ENCODE measurements at regions not wholly inside any gene's neighbourhood (a gene's known extent, or its start where the extent isn't known, plus 50 kb on each side); places are given as distances from the start of the nearest gene placed in this dataset.

GRCh38 chr11:134691985-134692384 is 279.9 kb upstream of the B3GAT1 start:
- Mint-ChIP-seq H3K27me3 (peaks cover 14% of the 10 kb centered on the region), H3K4me3 (no peak overlapping the region), H3K9me3 (ENCODE audit: insufficient read depth) (no peaks in the 10 kb centered on the region), H3K4me1 (no peaks in the 10 kb centered on the region), H3K27ac (no peak overlapping the region)
- Histone ChIP-seq H3K27ac (ENCODE audit: low read length in 2 of 2) (no peak overlapping the region), H3K36me3 (replicated peaks in 1 of 2; ENCODE audit: control extremely low read depth in 1 of 2, control insufficient read depth in 1 of 2, extremely low read depth in 1 of 2, insufficient read depth in 2 of 2, low read length in 1 of 2) (no peaks in the 10 kb centered on the region), H3K4me3 (ENCODE audit: control extremely low read depth in 1 of 5, extremely low read depth in 1 of 5, insufficient read depth in 1 of 5, low read depth in 2 of 5, low read length in 4 of 5) (no peak overlapping the region), H3K27me3 (replicated peaks in 1 of 4; ENCODE audit: control extremely low read depth in 1 of 4, control insufficient read depth in 3 of 4, insufficient read depth in 4 of 4, low read length in 3 of 4) (peaks cover 0 to 2% (median 0%) of the 10 kb centered on the region in 4 experiments), H3K4me2 (replicated peaks; ENCODE audit: low read depth, low read length, poor library complexity, severe bottlenecking) (no peak overlapping the region), H3K9me3 (ENCODE audit: control extremely low read depth in 1 of 3, control insufficient read depth in 2 of 3, insufficient read depth in 1 of 3, low read length in 2 of 3) (no peaks in the 10 kb centered on the region), H3K4me1 (ENCODE audit: control insufficient read depth in 2 of 2, insufficient read depth in 2 of 2, low read length in 2 of 2) (no peaks in the 10 kb centered on the region), H3K9ac (ENCODE audit: low read length) (no peak overlapping the region), H2AFZ (ENCODE audit: insufficient read depth, low read depth, low read length, poor library complexity, severe bottlenecking) (no peak overlapping the region), H3K79me2 (ENCODE audit: control insufficient read depth, insufficient read depth, low read length) (no peaks in the 10 kb centered on the region), H4K20me1 (ENCODE audit: control insufficient read depth, insufficient read depth, low read length, poor library complexity, severe bottlenecking) (no peaks in the 10 kb centered on the region)
- DNase-seq (no peak), ATAC-seq (ENCODE audit: low read depth) (no peak)
- intact Hi-C loops (cut with micrococcal nuclease): no loop called here
- no CpG with 5 or more reads among the region's 6 CpGs for WGBS (ENCODE audit: insufficient coverage)
- TF ChIP-seq EZH2 (IDR thresholded peaks at IDR 0.05; ENCODE audit: borderline replicate concordance, insufficient read depth, low read depth, low read length, poor library complexity, severe bottlenecking) (no peak), CTCF (IDR thresholded peaks at IDR 0.05) (no peak)
- ChIA-PET POLR2A (no interaction called here), CTCF (no interaction called here)

- no peak overlapping the region for H3K4me3 Mint-ChIP-seq
- H3K9ac ChIP-seq (ENCODE audit: low read length): no peak overlapping the region
- peaks cover 0 to 2% (median 0%) of the 10 kb centered on the region in 4 experiments for H3K27me3 ChIP-seq (replicated peaks in 1 of 4; ENCODE audit: control extremely low read depth in 1 of 4, control insufficient read depth in 3 of 4, insufficient read depth in 4 of 4, low read length in 3 of 4)
- H3K9me3 ChIP-seq (ENCODE audit: control extremely low read depth in 1 of 3, control insufficient read depth in 2 of 3, insufficient read depth in 1 of 3, low read length in 2 of 3): no peaks in the 10 kb centered on the region
- no peak overlapping the region for H2AFZ ChIP-seq (ENCODE audit: insufficient read depth, low read depth, low read length, poor library complexity, severe bottlenecking)
- TF ChIP-seq CTCF (IDR thresholded peaks at IDR 0.05) (no peak), EZH2 (IDR thresholded peaks at IDR 0.05; ENCODE audit: borderline replicate concordance, insufficient read depth, low read depth, low read length, poor library complexity, severe bottlenecking) (no peak)
- H3K27ac ChIP-seq (ENCODE audit: low read length in 2 of 2): no peak overlapping the region
- ChIA-PET POLR2A (no interaction called here), CTCF (no interaction called here)
- no peak for DNase-seq
- WGBS (ENCODE audit: insufficient coverage): 74% methylated on average over 6 of the region's 13 CpGs
- H3K4me2 ChIP-seq (replicated peaks; ENCODE audit: low read depth, low read length, poor library complexity, severe bottlenecking): no peak overlapping the region
- H3K9me3 Mint-ChIP-seq (ENCODE audit: insufficient read depth): no peaks in the 10 kb centered on the region
- peaks cover 14% of the 10 kb centered on the region for H3K27me3 Mint-ChIP-seq
- ATAC-seq (ENCODE audit: low read depth): no peak
- H3K79me2 ChIP-seq (ENCODE audit: control insufficient read depth, insufficient read depth, low read length): no peaks in the 10 kb centered on the region
- H3K36me3 ChIP-seq (replicated peaks in 1 of 2; ENCODE audit: control extremely low read depth in 1 of 2, control insufficient read depth in 1 of 2, extremely low read depth in 1 of 2, insufficient read depth in 2 of 2, low read length in 1 of 2): no peaks in the 10 kb centered on the region
- H3K4me3 ChIP-seq (ENCODE audit: control extremely low read depth in 1 of 5, extremely low read depth in 1 of 5, insufficient read depth in 1 of 5, low read depth in 2 of 5, low read length in 4 of 5): no peak overlapping the region
- H3K4me1 ChIP-seq (ENCODE audit: control insufficient read depth in 2 of 2, insufficient read depth in 2 of 2, low read length in 2 of 2): no peaks in the 10 kb centered on the region
- H3K4me1 Mint-ChIP-seq: no peaks in the 10 kb centered on the region
- intact Hi-C loops (cut with micrococcal nuclease): no loop called here
- H4K20me1 ChIP-seq (ENCODE audit: control insufficient read depth, insufficient read depth, low read length, poor library complexity, severe bottlenecking): no peaks in the 10 kb centered on the region
- no peak overlapping the region for H3K27ac Mint-ChIP-seq
These were observed 279.3 kb upstream of the B3GAT1 start for GRCh38 chr11:134691295-134691873.
